HEK293 (cell line): ENCODE measurements at regions not wholly inside any gene's neighbourhood (a gene's known extent, or its start where the extent isn't known, plus 50 kb on each side); places are given as distances from the start of the nearest gene placed in this dataset.

Experiments used
- CTCF ChIA-PET: fragments of 350-600 bp; formaldehyde crosslinking; extraction: SDS; loops from one replicate; lab custom pipeline; 2021; ENCODE audit warnings: antibody characterized with exemption; lab: Yijun Ruan, JAX
- POLR2A ChIA-PET: fragments of 300-600 bp; formaldehyde crosslinking; extraction: SDS; loops from one replicate; lab custom pipeline; 2020; ENCODE audit warnings: antibody characterized with exemption, inconsistent platforms; lab: Yijun Ruan, JAX
- H3K27ac ChIP-seq: fragments of 200-500 bp; sonication (Bioruptor generic); 2 replicates; pipeline ENCODE4 v1.5.1; 2014; ENCODE audit warnings: low read depth, low read length, control low read depth, inconsistent platforms; ENCODE audit errors: extremely low read depth
- H3K36me3 ChIP-seq, 2 experiments: fragments of 200-500 bp in 1 of 2; sonication (Bioruptor generic) in 1 of 2; 1 replicate in 1 of 2; 2 replicates in 1 of 2; pipeline ENCODE4 v1.5.1; 2014 to 2017; ENCODE audit warnings: inconsistent platforms in 2 of 2, low read length in 2 of 2; ENCODE audit not compliant: control insufficient read depth in 2 of 2, insufficient read depth in 1 of 2
- H3K4me1 ChIP-seq: fragments of 200-500 bp; sonication (Bioruptor generic); 2 replicates; pipeline ENCODE4 v1.5.1; 2014; ENCODE audit warnings: mild to moderate bottlenecking, low read length, inconsistent platforms; ENCODE audit not compliant: control insufficient read depth, insufficient read depth
- H3K4me3 ChIP-seq: 2 replicates; pipeline ENCODE4 v1.5.1; 2011; ENCODE audit warnings: low read depth, mild to moderate bottlenecking, control low read depth, low read length, moderate library complexity
- H3K9me3 ChIP-seq: fragments of 200-500 bp; sonication (Bioruptor generic); 2 replicates; pipeline ENCODE4 v1.5.1; 2014; ENCODE audit warnings: low read depth, low read length, inconsistent platforms; ENCODE audit not compliant: control insufficient read depth, insufficient read depth
- BCL6B ChIP-seq: fragments of 450-650 bp; formaldehyde crosslinking; IDR thresholded peaks from 2 replicates; pipeline ENCODE4 v1.5.1; 2017; ENCODE audit warnings: missing biosample characterization, missing genetic modification characterization
- PATZ1 ChIP-seq: fragments of 450-650 bp; formaldehyde crosslinking; IDR thresholded peaks from 2 replicates; pipeline ENCODE4 v1.5.1; 2016; ENCODE audit warnings: missing biosample characterization, missing genetic modification characterization
- SETDB1 ChIP-seq: IDR thresholded peaks from one replicate; pipeline ENCODE4 v1.6.1; 2017; ENCODE audit warnings: mild to moderate bottlenecking, low read length, moderate library complexity, mixed read lengths; ENCODE audit not compliant: insufficient read length
- SP3 ChIP-seq: fragments of 450-650 bp; formaldehyde crosslinking; IDR thresholded peaks from 2 replicates; pipeline ENCODE4 v1.5.1; 2016; ENCODE audit warnings: missing biosample characterization, missing genetic modification characterization
- TSHZ1 ChIP-seq: fragments of 450-650 bp; formaldehyde crosslinking; IDR thresholded peaks from 2 replicates; pipeline ENCODE4 v1.5.1; 2016; ENCODE audit warnings: missing biosample characterization, missing genetic modification characterization, borderline replicate concordance
- ZNF148 ChIP-seq: fragments of 450-650 bp; formaldehyde crosslinking; IDR thresholded peaks from 2 replicates; pipeline ENCODE4 v1.5.0; 2017; ENCODE audit warnings: missing biosample characterization, missing genetic modification characterization, borderline replicate concordance
- ZNF157 ChIP-seq: fragments of 450-650 bp; formaldehyde crosslinking; IDR thresholded peaks from 2 replicates; pipeline ENCODE4 v1.5.1; 2016; ENCODE audit warnings: missing biosample characterization, missing genetic modification characterization
- ZNF239 ChIP-seq: fragments of 450-650 bp; formaldehyde crosslinking; IDR thresholded peaks from 2 replicates; pipeline ENCODE4 v1.5.1; 2016; ENCODE audit warnings: missing biosample characterization, missing genetic modification characterization
- ZNF26 ChIP-seq: fragments of 450-650 bp; formaldehyde crosslinking; IDR thresholded peaks from 2 replicates; pipeline ENCODE4 v1.5.1; 2016; ENCODE audit warnings: missing biosample characterization, missing genetic modification characterization
- ZNF350 ChIP-seq: fragments of 450-650 bp; formaldehyde crosslinking; IDR thresholded peaks from 2 replicates; pipeline ENCODE4 v1.5.0; 2017; ENCODE audit warnings: missing biosample characterization, mild to moderate bottlenecking, missing genetic modification characterization
- ZNF391 ChIP-seq: fragments of 450-650 bp; formaldehyde crosslinking; IDR thresholded peaks from 2 replicates; pipeline ENCODE4 v1.5.1; 2016; ENCODE audit warnings: low read depth, missing biosample characterization, missing genetic modification characterization, borderline replicate concordance
- ZNF513 ChIP-seq: fragments of 450-650 bp; IDR thresholded peaks from 2 replicates; pipeline ENCODE4 v1.5.1; 2018; ENCODE audit warnings: missing biosample characterization, missing genetic modification characterization
- ZNF596 ChIP-seq: fragments of 450-650 bp; IDR thresholded peaks from 2 replicates; pipeline ENCODE4 v1.5.0; 2018; ENCODE audit warnings: missing biosample characterization, mild to moderate bottlenecking, missing genetic modification characterization, moderate library complexity
- ZNF610 ChIP-seq: fragments of 450-650 bp; formaldehyde crosslinking; IDR thresholded peaks from 2 replicates; pipeline ENCODE4 v1.5.1; 2016; ENCODE audit warnings: missing biosample characterization, missing genetic modification characterization, borderline replicate concordance
- ZNF777 ChIP-seq: fragments of 450-650 bp; formaldehyde crosslinking; IDR thresholded peaks from 2 replicates; pipeline ENCODE4 v1.5.1; 2017; ENCODE audit warnings: missing biosample characterization, missing genetic modification characterization, borderline replicate concordance
- ZSCAN16 ChIP-seq: fragments of 450-650 bp; formaldehyde crosslinking; IDR thresholded peaks from 2 replicates; pipeline ENCODE4 v1.5.1; 2016; ENCODE audit warnings: missing biosample characterization, missing genetic modification characterization
- TF ChIP-seq, protein P1 (sequence below): fragments of 450-650 bp; formaldehyde crosslinking; optimal IDR thresholded peaks from 2 replicates; pipeline ENCODE3; 2016; ENCODE audit warnings: missing biosample characterization, mild to moderate bottlenecking, missing genetic modification characterization

DNA sequence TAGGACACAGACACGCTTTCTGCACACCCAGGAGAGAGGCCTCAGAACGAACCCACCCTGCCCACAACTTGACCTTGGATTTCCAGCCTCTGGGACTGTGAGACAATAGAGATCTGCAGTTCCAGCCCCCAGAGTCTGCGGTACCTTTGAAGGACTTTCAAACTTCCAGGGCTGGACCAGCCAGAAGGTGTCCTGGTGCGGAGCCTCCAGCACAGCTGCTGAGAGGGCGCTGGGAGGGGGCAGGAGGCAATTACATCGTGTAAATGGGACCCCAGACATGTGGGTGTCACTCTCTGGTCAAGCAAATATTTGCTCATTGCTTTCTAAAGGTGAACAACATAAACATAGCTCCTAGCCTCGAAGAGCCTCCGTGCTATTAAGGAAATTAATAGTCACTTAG is 58.7 kb upstream of the ACTRT2 start:
- POLR2A ChIA-PET, result no interaction called here
- no peaks in the 10 kb centered on the region for H3K36me3 ChIP-seq
- no peak for TF ChIP-seq ZNF610 (tag by site-specific recombination)
- TF ChIP-seq ZNF513 (tag by site-specific recombination), result no peak
- TF ChIP-seq SP3, result no peak
- TF ChIP-seq ZNF777 (tag by site-specific recombination), result no peak
- TF ChIP-seq, protein P1, sequence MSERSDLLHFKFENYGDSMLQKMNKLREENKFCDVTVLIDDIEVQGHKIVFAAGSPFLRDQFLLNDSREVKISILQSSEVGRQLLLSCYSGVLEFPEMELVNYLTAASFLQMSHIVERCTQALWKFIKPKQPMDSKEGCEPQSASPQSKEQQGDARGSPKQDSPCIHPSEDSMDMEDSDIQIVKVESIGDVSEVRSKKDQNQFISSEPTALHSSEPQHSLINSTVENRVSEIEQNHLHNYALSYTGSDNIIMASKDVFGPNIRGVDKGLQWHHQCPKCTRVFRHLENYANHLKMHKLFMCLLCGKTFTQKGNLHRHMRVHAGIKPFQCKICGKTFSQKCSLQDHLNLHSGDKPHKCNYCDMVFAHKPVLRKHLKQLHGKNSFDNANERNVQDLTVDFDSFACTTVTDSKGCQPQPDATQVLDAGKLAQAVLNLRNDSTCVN (tag by site-specific recombination), result no peak
- TF ChIP-seq ZNF391 (tag by site-specific recombination), result no peak
- TF ChIP-seq ZNF148 (tag by site-specific recombination), result no peak
- no peak for TF ChIP-seq ZNF350 (tag by site-specific recombination)
- no peak for TF ChIP-seq ZNF26 (tag by site-specific recombination)
- no peak for TF ChIP-seq ZSCAN16 (tag by site-specific recombination)
- no peak for TF ChIP-seq ZNF157 (tag by site-specific recombination)
- no peak for TF ChIP-seq SETDB1
- TF ChIP-seq ZNF239, result no peak
- no peak for TF ChIP-seq TSHZ1
- no peak for TF ChIP-seq ZNF596 (tag by site-specific recombination)
- no peak for TF ChIP-seq BCL6B (tag by site-specific recombination)
- no peak for TF ChIP-seq PATZ1 (tag by site-specific recombination)
- CTCF ChIA-PET, result no interaction called here
- H3K4me1 ChIP-seq, result no peaks in the 10 kb centered on the region
- H3K9me3 ChIP-seq, result no peaks in the 10 kb centered on the region
- no peak overlapping the region for H3K27ac ChIP-seq
- no peak overlapping the region for H3K4me3 ChIP-seq
